ENCODE measurements at regions not wholly inside any gene's neighbourhood (a gene's known extent, or its start where the extent isn't known, plus 50 kb on each side); places are given as distances from the start of the nearest gene placed in this dataset.

- no peak for DNase-seq
Measured at GRCh38 chr3:18076301-18076700, 333.9 kb upstream of the TBC1D5 start.

- no peak for DNase-seq
Measured at GRCh38 chr3:18075799-18076198, 333.4 kb upstream of the TBC1D5 start.

- no peak for DNase-seq
Measured at GRCh38 chr3:18071833-18072232, 329.4 kb upstream of the TBC1D5 start.

GRCh38 chr3:18070944-18071343, 328.5 kb upstream of the TBC1D5 start:
- DNase-seq: no peak

GRCh38 chr3:18070231-18070630, 327.8 kb upstream of the TBC1D5 start:
- DNase-seq: no peak

- DNase-seq: no peak
Measured at GRCh38 chr3:18069568-18069967, 327.1 kb upstream of the TBC1D5 start.

GRCh38 chr3:18066899-18067582, 324.6 kb upstream of the TBC1D5 start:
- no peak for DNase-seq

GRCh38 chr3:18064586-18064985, 322.2 kb upstream of the TBC1D5 start:
- no peak for DNase-seq

GRCh38 chr3:18062657-18063025, 320.2 kb upstream of the TBC1D5 start:
- no peak for DNase-seq

- no peak for DNase-seq
Measured at GRCh38 chr3:18061737-18062656, 319.6 kb upstream of the TBC1D5 start.

GRCh38 chr3:18058666-18059065, 316.2 kb upstream of the TBC1D5 start:
- no peak for DNase-seq

GRCh38 chr3:18057471-18058091, 315.1 kb upstream of the TBC1D5 start:
- DNase-seq: no peak

GRCh38 chr3:18054625-18055024, 312.2 kb upstream of the TBC1D5 start:
- DNase-seq: no peak

- DNase-seq: no peak
Measured at GRCh38 chr3:18051306-18051705, 308.9 kb upstream of the TBC1D5 start.

GRCh38 chr3:18049096-18049495, 306.7 kb upstream of the TBC1D5 start:
- no peak for DNase-seq

GRCh38 chr3:18047052-18047451, 304.6 kb upstream of the TBC1D5 start:
- no peak for DNase-seq

GRCh38 chr3:18046131-18046915, 303.9 kb upstream of the TBC1D5 start:
- DNase-seq: no peak

GRCh38 chr3:18044971-18045880, 302.8 kb upstream of the TBC1D5 start:
- DNase-seq: no peak

- DNase-seq: no peak
Measured at GRCh38 chr3:18044191-18044590, 301.8 kb upstream of the TBC1D5 start.

GRCh38 chr3:18036450-18036815, 294.0 kb upstream of the TBC1D5 start:
- no peak for DNase-seq

GRCh38 chr3:18035641-18036449, 293.4 kb upstream of the TBC1D5 start:
- DNase-seq: no peak
